ENCODE measurements at regions not wholly inside any gene's neighbourhood (a gene's known extent, or its start where the extent isn't known, plus 50 kb on each side); places are given as distances from the start of the nearest gene placed in this dataset.

DNA sequence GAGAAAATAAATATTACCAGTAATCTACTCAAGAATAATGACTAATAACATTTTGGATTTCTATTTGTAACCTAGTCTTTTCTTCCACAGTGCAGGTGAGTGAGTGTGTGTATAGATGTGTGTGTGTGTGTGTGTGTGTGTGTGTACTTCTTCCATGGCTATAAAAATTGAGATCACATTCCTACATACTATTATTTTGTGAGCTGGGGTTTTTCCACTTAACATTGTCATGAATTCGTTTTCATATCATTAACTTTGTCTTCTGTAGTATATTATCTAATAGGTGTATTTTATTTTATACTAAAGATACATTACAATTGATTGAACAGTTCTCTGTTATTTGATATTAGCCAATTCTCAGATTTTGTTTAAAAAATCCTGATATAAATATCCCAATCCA, 152.4 kb upstream of the TRPC7 start:
- TF ChIP-seq ZFX (IDR thresholded peaks at IDR 0.05; ENCODE audit: borderline replicate concordance) = no peak
- TF ChIP-seq, protein P1, sequence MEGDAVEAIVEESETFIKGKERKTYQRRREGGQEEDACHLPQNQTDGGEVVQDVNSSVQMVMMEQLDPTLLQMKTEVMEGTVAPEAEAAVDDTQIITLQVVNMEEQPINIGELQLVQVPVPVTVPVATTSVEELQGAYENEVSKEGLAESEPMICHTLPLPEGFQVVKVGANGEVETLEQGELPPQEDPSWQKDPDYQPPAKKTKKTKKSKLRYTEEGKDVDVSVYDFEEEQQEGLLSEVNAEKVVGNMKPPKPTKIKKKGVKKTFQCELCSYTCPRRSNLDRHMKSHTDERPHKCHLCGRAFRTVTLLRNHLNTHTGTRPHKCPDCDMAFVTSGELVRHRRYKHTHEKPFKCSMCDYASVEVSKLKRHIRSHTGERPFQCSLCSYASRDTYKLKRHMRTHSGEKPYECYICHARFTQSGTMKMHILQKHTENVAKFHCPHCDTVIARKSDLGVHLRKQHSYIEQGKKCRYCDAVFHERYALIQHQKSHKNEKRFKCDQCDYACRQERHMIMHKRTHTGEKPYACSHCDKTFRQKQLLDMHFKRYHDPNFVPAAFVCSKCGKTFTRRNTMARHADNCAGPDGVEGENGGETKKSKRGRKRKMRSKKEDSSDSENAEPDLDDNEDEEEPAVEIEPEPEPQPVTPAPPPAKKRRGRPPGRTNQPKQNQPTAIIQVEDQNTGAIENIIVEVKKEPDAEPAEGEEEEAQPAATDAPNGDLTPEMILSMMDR (IDR thresholded peaks at IDR 0.05) = no peak

Data from 22Rv1 (cell line).